ENCODE measurements at regions not wholly inside any gene's neighbourhood (a gene's known extent, or its start where the extent isn't known, plus 50 kb on each side); places are given as distances from the start of the nearest gene placed in this dataset.

- CTCF ChIA-PET: no interaction called here
- H3K9me3 ChIP-seq: peaks cover 3% of the 10 kb centered on the region
- peaks cover 2 to 10% of the 10 kb centered on the region in 2 donors for H3K27me3 Mint-ChIP-seq
- POLR2A ChIA-PET: no interaction called here
- no peak overlapping the region for H3K27ac ChIP-seq (ENCODE audit: low read length)
- no peak overlapping the region for H3K4me3 ChIP-seq (ENCODE audit: control insufficient read depth in 1 of 2, extremely low read depth in 1 of 2, low read length in 1 of 2)
- DNase-seq: no peak
- no peak for ATAC-seq (replicated peaks in 1 of 4)
- no peaks in the 10 kb centered on the region for H3K27me3 ChIP-seq (replicated peaks in 1 of 2; ENCODE audit: control insufficient read depth in 2 of 2, extremely low read depth in 1 of 2, insufficient read depth in 2 of 2, low read length in 1 of 2)
- H3K27ac Mint-ChIP-seq: no peak overlapping the region
- H3K4me1 Mint-ChIP-seq: no peaks in the 10 kb centered on the region
- no peaks in the 10 kb centered on the region for H3K4me1 ChIP-seq (ENCODE audit: control insufficient read depth in 1 of 2, extremely low read depth in 1 of 2, insufficient read depth in 2 of 2, low read length in 2 of 2)
- H3K36me3 Mint-ChIP-seq: no peaks in the 10 kb centered on the region
- no peak overlapping the region for H3K4me3 Mint-ChIP-seq
- H3K9me3 Mint-ChIP-seq: peaks cover 5 to 12% (median 6%) of the 10 kb centered on the region in 3 donors
- WGBS (ENCODE audit: insufficient coverage): no CpG with 5 or more reads among the region's 2 CpGs
- no peaks in the 10 kb centered on the region for H3K36me3 ChIP-seq (ENCODE audit: control insufficient read depth in 2 of 2, extremely low read depth in 1 of 2, insufficient read depth in 1 of 2, low read length in 1 of 2)
Observed at GRCh38 chr18:22494771-22495170, 77.1 kb upstream of the CTAGE1 start.

GRCh38 chr18:22499421-22499820, 81.7 kb upstream of the CTAGE1 start:
- ATAC-seq (replicated peaks in 1 of 4) (no peak), DNase-seq (no peak)
- Histone ChIP-seq H3K4me1 (ENCODE audit: control insufficient read depth in 1 of 2, extremely low read depth in 1 of 2, insufficient read depth in 2 of 2, low read length in 2 of 2) (no peaks in the 10 kb centered on the region), H3K4me3 (ENCODE audit: control insufficient read depth in 1 of 2, extremely low read depth in 1 of 2, low read length in 1 of 2) (no peak overlapping the region), H3K27me3 (replicated peaks in 1 of 2; ENCODE audit: control insufficient read depth in 2 of 2, extremely low read depth in 1 of 2, insufficient read depth in 2 of 2, low read length in 1 of 2) (no peaks in the 10 kb centered on the region), H3K36me3 (ENCODE audit: control insufficient read depth in 2 of 2, extremely low read depth in 1 of 2, insufficient read depth in 1 of 2, low read length in 1 of 2) (no peaks in the 10 kb centered on the region), H3K27ac (ENCODE audit: low read length) (no peak overlapping the region), H3K9me3 (peaks cover 3% of the 10 kb centered on the region)
- H3K27ac Mint-ChIP-seq: no peak overlapping the region
- no peaks in the 10 kb centered on the region for H3K4me1 Mint-ChIP-seq
- H3K36me3 Mint-ChIP-seq: no peaks in the 10 kb centered on the region
- peaks cover 9 to 22% (median 11%) of the 10 kb centered on the region in 3 donors for H3K9me3 Mint-ChIP-seq
- peaks cover 2 to 5% of the 10 kb centered on the region in 2 donors for H3K27me3 Mint-ChIP-seq
- POLR2A ChIA-PET: interaction anchor here in 1 of 2 donors (0.5 kb wide), 1 partner anchor 23 kb away, joined by 7 read pairs; no protein-coding TSS in a partner anchor
- CTCF ChIA-PET: no interaction called here
- no peak overlapping the region for H3K4me3 Mint-ChIP-seq

- WGBS (ENCODE audit: insufficient coverage): 100% methylated on average over 1 of the region's 3 CpGs
- Mint-ChIP-seq H3K36me3 (no peaks in the 10 kb centered on the region), H3K27me3 (no peaks in the 10 kb centered on the region), H3K4me1 (no peaks in the 10 kb centered on the region), H3K4me3 (no peak overlapping the region), H3K9me3 (peaks cover 4 to 10% (median 5%) of the 10 kb centered on the region in 3 donors), H3K27ac (no peak overlapping the region)
- Histone ChIP-seq H3K27me3 (replicated peaks in 1 of 2; ENCODE audit: control insufficient read depth in 2 of 2, extremely low read depth in 1 of 2, insufficient read depth in 2 of 2, low read length in 1 of 2) (no peaks in the 10 kb centered on the region), H3K36me3 (ENCODE audit: control insufficient read depth in 2 of 2, extremely low read depth in 1 of 2, insufficient read depth in 1 of 2, low read length in 1 of 2) (no peaks in the 10 kb centered on the region), H3K9me3 (no peaks in the 10 kb centered on the region), H3K27ac (ENCODE audit: low read length) (no peak overlapping the region), H3K4me1 (ENCODE audit: control insufficient read depth in 1 of 2, extremely low read depth in 1 of 2, insufficient read depth in 2 of 2, low read length in 2 of 2) (no peaks in the 10 kb centered on the region), H3K4me3 (ENCODE audit: control insufficient read depth in 1 of 2, extremely low read depth in 1 of 2, low read length in 1 of 2) (no peak overlapping the region)
- ATAC-seq (replicated peaks in 1 of 4) (no peak), DNase-seq (no peak)
- POLR2A ChIA-PET: no interaction called here
- CTCF ChIA-PET: no interaction called here
Observed at GRCh38 chr18:22503803-22504202, 86.1 kb upstream of the CTAGE1 start.

GRCh38 chr18:22504251-22505030, 86.7 kb upstream of the CTAGE1 start:
- CTCF ChIA-PET: no interaction called here
- POLR2A ChIA-PET: no interaction called here
- no peak overlapping the region for H3K27ac Mint-ChIP-seq
- no peak overlapping the region for H3K4me3 Mint-ChIP-seq
- Histone ChIP-seq H3K27ac (ENCODE audit: low read length) (no peak overlapping the region), H3K9me3 (no peaks in the 10 kb centered on the region), H3K27me3 (replicated peaks in 1 of 2; ENCODE audit: control insufficient read depth in 2 of 2, extremely low read depth in 1 of 2, insufficient read depth in 2 of 2, low read length in 1 of 2) (no peaks in the 10 kb centered on the region), H3K4me3 (ENCODE audit: control insufficient read depth in 1 of 2, extremely low read depth in 1 of 2, low read length in 1 of 2) (no peak overlapping the region), H3K4me1 (ENCODE audit: control insufficient read depth in 1 of 2, extremely low read depth in 1 of 2, insufficient read depth in 2 of 2, low read length in 2 of 2) (no peaks in the 10 kb centered on the region), H3K36me3 (ENCODE audit: control insufficient read depth in 2 of 2, extremely low read depth in 1 of 2, insufficient read depth in 1 of 2, low read length in 1 of 2) (no peaks in the 10 kb centered on the region)
- peaks cover 4 to 10% (median 5%) of the 10 kb centered on the region in 3 donors for H3K9me3 Mint-ChIP-seq
- 83% methylated on average over 1 of the region's 2 CpGs for WGBS (ENCODE audit: insufficient coverage)
- H3K4me1 Mint-ChIP-seq: no peaks in the 10 kb centered on the region
- no peaks in the 10 kb centered on the region for H3K27me3 Mint-ChIP-seq
- ATAC-seq (replicated peaks in 1 of 4) (peak in 1 of 4 experiments; percentile 13), DNase-seq (no peak)
- no peaks in the 10 kb centered on the region for H3K36me3 Mint-ChIP-seq

- Histone ChIP-seq H3K4me3 (ENCODE audit: control insufficient read depth in 1 of 2, extremely low read depth in 1 of 2, low read length in 1 of 2) (no peak overlapping the region), H3K27ac (ENCODE audit: low read length) (no peak overlapping the region), H3K27me3 (replicated peaks in 1 of 2; ENCODE audit: control insufficient read depth in 2 of 2, extremely low read depth in 1 of 2, insufficient read depth in 2 of 2, low read length in 1 of 2) (no peaks in the 10 kb centered on the region), H3K36me3 (ENCODE audit: control insufficient read depth in 2 of 2, extremely low read depth in 1 of 2, insufficient read depth in 1 of 2, low read length in 1 of 2) (no peaks in the 10 kb centered on the region), H3K9me3 (no peaks in the 10 kb centered on the region), H3K4me1 (ENCODE audit: control insufficient read depth in 1 of 2, extremely low read depth in 1 of 2, insufficient read depth in 2 of 2, low read length in 2 of 2) (no peaks in the 10 kb centered on the region)
- ChIA-PET CTCF (no interaction called here), POLR2A (no interaction called here)
- Mint-ChIP-seq H3K27ac (no peak overlapping the region), H3K4me3 (no peak overlapping the region), H3K4me1 (no peaks in the 10 kb centered on the region), H3K36me3 (no peaks in the 10 kb centered on the region), H3K9me3 (peaks cover 4 to 10% (median 5%) of the 10 kb centered on the region in 3 donors), H3K27me3 (no peaks in the 10 kb centered on the region)
- ATAC-seq (replicated peaks in 1 of 4): no peak
- WGBS (ENCODE audit: insufficient coverage): no CpG with 5 or more reads among the region's 1 CpG
- no peak for DNase-seq
Observed at GRCh38 chr18:22505141-22505591, 87.5 kb upstream of the CTAGE1 start.

- no peak for ATAC-seq (replicated peaks in 1 of 4)
- Histone ChIP-seq H3K9me3 (no peaks in the 10 kb centered on the region), H3K27me3 (replicated peaks in 1 of 2; ENCODE audit: control insufficient read depth in 2 of 2, extremely low read depth in 1 of 2, insufficient read depth in 2 of 2, low read length in 1 of 2) (no peaks in the 10 kb centered on the region), H3K4me3 (ENCODE audit: control insufficient read depth in 1 of 2, extremely low read depth in 1 of 2, low read length in 1 of 2) (no peak overlapping the region), H3K27ac (ENCODE audit: low read length) (no peak overlapping the region), H3K4me1 (ENCODE audit: control insufficient read depth in 1 of 2, extremely low read depth in 1 of 2, insufficient read depth in 2 of 2, low read length in 2 of 2) (no peaks in the 10 kb centered on the region), H3K36me3 (ENCODE audit: control insufficient read depth in 2 of 2, extremely low read depth in 1 of 2, insufficient read depth in 1 of 2, low read length in 1 of 2) (no peaks in the 10 kb centered on the region)
- WGBS (ENCODE audit: insufficient coverage): 100% methylated on average over 1 of the region's 2 CpGs
- Mint-ChIP-seq H3K9me3 (peaks cover 0 to under 1% (median 0%) of the 10 kb centered on the region in 3 donors), H3K36me3 (no peaks in the 10 kb centered on the region), H3K27ac (no peak overlapping the region), H3K27me3 (no peaks in the 10 kb centered on the region), H3K4me1 (no peaks in the 10 kb centered on the region), H3K4me3 (no peak overlapping the region)
- CTCF ChIA-PET: no interaction called here
- POLR2A ChIA-PET: no interaction called here
- no peak for DNase-seq
Observed at GRCh38 chr18:22507055-22507454, 89.3 kb upstream of the CTAGE1 start.
